Left lobe of liver (tissue), 2 donors: ENCODE measurements at regions not wholly inside any gene's neighbourhood (a gene's known extent, or its start where the extent isn't known, plus 50 kb on each side); places are given as distances from the start of the nearest gene placed in this dataset.
A peak's percentile ranks its signal among the peaks of the same experiment; 100 is the strongest.
"Not testable (repeated sequence)": the region's sequence is repeated elsewhere in the genome, so short reads cannot be mapped to it uniquely, and the experiment has no call there.

Experiments used
- ATAC-seq: fragments of 200-7000 bp; cut with Tn5 transposase; one replicate; pipeline ENCODE4 v1.9.1; 2020; ENCODE audit warnings: mild to moderate bottlenecking, moderate library complexity
- DNase-seq: peaks from one replicate; pipeline ENCODE4 v3.0.0-alpha.2; 2020; ENCODE audit warnings: low spot score
- donor health status: DM: no; HTN: no; CAD: no; lungs with moderate emphysema.
- donor health status: DM: no; HTN: yes; CAD: no.

- no peak for DNase-seq
- no peak for ATAC-seq
These were observed 759.3 kb upstream of the AUTS2 start for GRCh38 chr7:68839014-68839413.

- DNase-seq (no peak), ATAC-seq (no peak)
These were observed 757.3 kb upstream of the AUTS2 start for GRCh38 chr7:68840991-68841390.

GRCh38 chr7:68843985-68844384, 754.3 kb upstream of the AUTS2 start:
- ATAC-seq, DNase-seq: not testable (repeated sequence)

- no peak for DNase-seq
- ATAC-seq = peak; percentile 87
These were observed 751.4 kb upstream of the AUTS2 start for GRCh38 chr7:68846811-68847325.

- ATAC-seq (no peak), DNase-seq (no peak)
These were observed 745.0 kb upstream of the AUTS2 start for GRCh38 chr7:68853254-68853653.

- DNase-seq = no peak
- ATAC-seq = no peak
These were observed 740.7 kb upstream of the AUTS2 start for GRCh38 chr7:68857571-68857970.

GRCh38 chr7:68858497-68858896, 739.8 kb upstream of the AUTS2 start:
- no peak for ATAC-seq

GRCh38 chr7:68861171-68861570, 737.1 kb upstream of the AUTS2 start:
- no peak for DNase-seq
- ATAC-seq = no peak

More at GRCh38 chr7:68858497-68858896, 739.8 kb upstream of the AUTS2 start:
- DNase-seq = no peak

GRCh38 chr7:68862261-68862660, 736.0 kb upstream of the AUTS2 start:
- DNase-seq (no peak), ATAC-seq (no peak)

GRCh38 chr7:68862736-68863135, 735.5 kb upstream of the AUTS2 start:
- ATAC-seq = no peak
- no peak for DNase-seq

- ATAC-seq (no peak), DNase-seq (no peak)
These were observed 732.7 kb upstream of the AUTS2 start for GRCh38 chr7:68865351-68866199.

GRCh38 chr7:68866200-68866570, 732.1 kb upstream of the AUTS2 start:
- DNase-seq (no peak), ATAC-seq (no peak)

- DNase-seq, ATAC-seq: not testable (repeated sequence)
These were observed 731.6 kb upstream of the AUTS2 start for GRCh38 chr7:68866721-68867120.

GRCh38 chr7:68868978-68869377, 729.3 kb upstream of the AUTS2 start:
- ATAC-seq (peak; percentile 52), DNase-seq (peak; percentile 43)

GRCh38 chr7:68873616-68874015, 724.7 kb upstream of the AUTS2 start:
- peak; percentile 85 for ATAC-seq
- DNase-seq = no peak

GRCh38 chr7:68875857-68876256, 722.4 kb upstream of the AUTS2 start:
- no peak for ATAC-seq
- DNase-seq = no peak

GRCh38 chr7:68887116-68887515, 711.2 kb upstream of the AUTS2 start:
- ATAC-seq, DNase-seq: not testable (repeated sequence)

GRCh38 chr7:68888971-68889385, 709.3 kb upstream of the AUTS2 start:
- DNase-seq = no peak
- ATAC-seq = no peak

GRCh38 chr7:68892236-68892635, 706.0 kb upstream of the AUTS2 start:
- no peak for DNase-seq
- no peak for ATAC-seq

- ATAC-seq (no peak), DNase-seq (no peak)
These were observed 704.9 kb upstream of the AUTS2 start for GRCh38 chr7:68893411-68893810.

GRCh38 chr7:68899156-68899555, 699.1 kb upstream of the AUTS2 start:
- DNase-seq, ATAC-seq: not testable (repeated sequence)

GRCh38 chr7:68900096-68900495, 698.2 kb upstream of the AUTS2 start:
- DNase-seq (no peak), ATAC-seq (no peak)

- ATAC-seq (no peak), DNase-seq (no peak)
These were observed 693.6 kb upstream of the AUTS2 start for GRCh38 chr7:68904630-68905029.
